SU-DHL-6 (cell line): ENCODE measurements at regions not wholly inside any gene's neighbourhood (a gene's known extent, or its start where the extent isn't known, plus 50 kb on each side); places are given as distances from the start of the nearest gene placed in this dataset.

Experiments
- CTCF ChIP-seq: fragments of 200-600 bp; sonication (generic); IDR thresholded peaks from one replicate; pipeline ENCODE4 v1.5.1; 2017; ENCODE audit warnings: antibody characterized with exemption, mild to moderate bottlenecking, low read length, moderate library complexity; ENCODE audit not compliant: insufficient read depth, poor library complexity, severe bottlenecking
- EZH2phosphoT487 ChIP-seq: fragments of 200-600 bp; sonication (generic), shearing (Covaris generic); conservative IDR thresholded peaks from 2 replicates; pipeline ENCODE4 v1.6.1; 2018; ENCODE audit warnings: mild to moderate bottlenecking, antibody characterized with exemption, low read length, moderate library complexity, mixed read lengths

DNA sequence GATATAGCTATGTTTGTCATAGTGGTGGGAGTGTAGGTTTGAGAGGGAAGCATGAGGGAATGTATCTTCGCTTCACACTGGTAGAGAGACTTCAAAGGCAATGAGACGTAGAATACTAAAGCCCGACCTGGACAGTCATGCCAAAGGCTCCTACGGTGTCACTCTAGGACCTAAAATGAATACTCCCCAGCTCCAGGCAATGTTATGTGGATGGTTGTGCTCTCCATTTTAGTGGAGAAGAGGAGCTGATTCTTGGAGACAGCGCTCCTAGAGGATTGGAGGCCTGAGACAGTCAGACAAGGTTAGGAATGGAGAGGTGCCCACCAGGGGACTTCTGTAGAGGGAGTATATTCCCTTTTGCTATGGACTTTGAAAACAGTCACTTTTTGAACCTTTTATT lies 260.1 kb downstream of the MEX3B start:
- TF ChIP-seq CTCF (no peak), EZH2phosphoT487 (no peak)
